ENCODE measurements at regions not wholly inside any gene's neighbourhood (a gene's known extent, or its start where the extent isn't known, plus 50 kb on each side); places are given as distances from the start of the nearest gene placed in this dataset.

- no peak for TF ChIP-seq POLR2A (IDR thresholded peaks at IDR 0.05; ENCODE audit: low read depth, low read length)
- peak; percentile 90 for FAIRE-seq
- peak; percentile 15 for DNase-seq (ENCODE audit: insufficient read length, low spot score)
Observed at GRCh38 chr5:163379298-163380155, 57.9 kb upstream of the CCNG1 start.

- DNase-seq (ENCODE audit: insufficient read length, low spot score): no peak
- FAIRE-seq: no peak
Observed at GRCh38 chr5:163381832-163382231, 55.6 kb upstream of the CCNG1 start.

DNA sequence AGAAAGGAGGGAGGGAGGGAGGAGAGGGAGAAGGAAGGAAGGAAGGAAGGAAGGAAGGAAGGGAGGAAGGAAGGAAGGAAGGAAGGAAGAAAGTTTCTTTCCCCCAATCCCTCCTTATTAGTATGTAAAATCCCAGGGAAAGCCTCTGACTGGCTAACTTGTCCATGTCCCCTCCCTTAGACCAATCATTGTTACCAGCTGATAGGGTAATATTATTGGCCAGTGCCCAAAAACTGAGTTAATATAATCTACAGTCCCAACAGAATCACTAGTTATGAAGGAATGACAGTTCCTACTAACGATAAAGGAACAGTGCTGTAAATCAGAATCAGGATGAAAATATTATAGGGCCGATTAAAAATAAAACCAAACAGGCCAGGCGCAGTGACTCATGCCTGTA, 53.6 kb upstream of the CCNG1 start:
- DNase-seq (ENCODE audit: insufficient read length, low spot score): no peak
- no peak for FAIRE-seq
- no peak for TF ChIP-seq POLR2A (IDR thresholded peaks at IDR 0.05; ENCODE audit: low read depth, low read length)

More at GRCh38 chr5:163381832-163382231, 55.6 kb upstream of the CCNG1 start:
- no peak for TF ChIP-seq POLR2A (IDR thresholded peaks at IDR 0.05; ENCODE audit: low read depth, low read length)

GRCh38 chr5:163384669-163385068, 52.7 kb upstream of the CCNG1 start:
- TF ChIP-seq POLR2A (IDR thresholded peaks at IDR 0.05; ENCODE audit: low read depth, low read length): no peak
- DNase-seq (ENCODE audit: insufficient read length, low spot score): no peak
- FAIRE-seq: no peak

DNA sequence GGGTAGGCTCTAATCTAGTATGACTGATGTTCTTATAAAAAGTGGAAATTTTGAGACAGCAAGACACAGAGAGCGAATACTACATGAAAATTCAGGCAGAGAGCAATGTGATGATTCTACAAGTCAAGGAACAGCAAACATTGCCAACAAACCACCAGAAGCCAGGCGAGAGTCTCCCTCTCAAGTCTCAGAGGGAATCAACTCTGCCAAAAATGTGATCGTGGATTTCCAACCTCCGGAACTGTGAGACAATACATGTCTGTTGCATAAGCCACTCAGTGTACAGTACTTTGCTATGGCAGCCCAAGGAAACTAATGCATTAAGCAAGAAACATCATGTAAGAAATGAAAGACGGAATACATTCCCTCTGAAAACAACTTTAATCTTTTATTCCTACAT, 52.1 kb upstream of the CCNG1 start:
- DNase-seq (ENCODE audit: insufficient read length, low spot score) (no peak), FAIRE-seq (no peak)
- no peak for TF ChIP-seq POLR2A (IDR thresholded peaks at IDR 0.05; ENCODE audit: low read depth, low read length)

GRCh38 chr5:163385824-163386223, 51.6 kb upstream of the CCNG1 start:
- no peak for FAIRE-seq
- TF ChIP-seq POLR2A (IDR thresholded peaks at IDR 0.05; ENCODE audit: low read depth, low read length): no peak
- no peak for DNase-seq (ENCODE audit: insufficient read length, low spot score)

- FAIRE-seq: no peak
- no peak for TF ChIP-seq POLR2A (IDR thresholded peaks at IDR 0.05; ENCODE audit: low read depth, low read length)
- no peak for DNase-seq (ENCODE audit: insufficient read length, low spot score)
Observed at GRCh38 chr5:163386352-163386751, 51.0 kb upstream of the CCNG1 start.

- DNase-seq (ENCODE audit: insufficient read length, low spot score) (no peak), FAIRE-seq (no peak)
- no peak for TF ChIP-seq POLR2A (IDR thresholded peaks at IDR 0.05; ENCODE audit: low read depth, low read length)
Observed at GRCh38 chr5:163387589-163388343, 49.6 kb upstream of the CCNG1 start.

All from H54 (cell line).